ENCODE measurements at regions not wholly inside any gene's neighbourhood (a gene's known extent, or its start where the extent isn't known, plus 50 kb on each side); places are given as distances from the start of the nearest gene placed in this dataset.

DNA sequence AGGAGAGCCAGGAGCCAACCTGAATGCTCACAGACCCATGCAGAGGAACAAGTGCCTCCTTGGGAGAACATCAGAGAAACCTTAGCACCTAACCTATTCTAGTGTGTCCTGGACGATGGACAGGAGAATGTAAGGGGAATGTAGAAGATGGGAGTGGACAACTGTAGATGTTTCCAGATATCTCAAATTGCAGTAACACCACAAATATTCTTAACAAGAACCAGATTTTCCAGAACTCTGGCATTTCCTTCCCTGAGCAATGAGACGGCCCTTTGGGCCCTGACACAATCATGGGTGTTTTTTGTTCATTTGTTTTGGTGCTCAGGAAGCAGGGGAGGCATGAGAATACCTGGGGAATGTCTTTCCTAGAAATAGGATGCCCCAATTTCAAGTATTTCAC, 196.1 kb upstream of the PRSS1 start:
- intact Hi-C loops (cut with micrococcal nuclease; ENCODE audit: unreplicated experiment), result no loop called here
- CTCF ChIA-PET, result no interaction called here
- peaks cover 3% of the 10 kb centered on the region for H3K27me3 ChIP-seq (replicated peaks; ENCODE audit: insufficient read depth, low read depth, low read length, poor library complexity)
- no peak overlapping the region for H3K4me3 ChIP-seq (ENCODE audit: low read depth, low read length, poor library complexity, severe bottlenecking)
- POLR2A ChIA-PET (ENCODE audit: low non-redundant PET), result no interaction called here
- no peak overlapping the region for H3K27ac ChIP-seq (ENCODE audit: low read depth, low read length, poor library complexity, severe bottlenecking)
- TF ChIP-seq EZH2 (IDR thresholded peaks at IDR 0.05; ENCODE audit: borderline replicate concordance, low read depth, low read length, poor library complexity, severe bottlenecking), result no peak
- TF ChIP-seq, protein P1, sequence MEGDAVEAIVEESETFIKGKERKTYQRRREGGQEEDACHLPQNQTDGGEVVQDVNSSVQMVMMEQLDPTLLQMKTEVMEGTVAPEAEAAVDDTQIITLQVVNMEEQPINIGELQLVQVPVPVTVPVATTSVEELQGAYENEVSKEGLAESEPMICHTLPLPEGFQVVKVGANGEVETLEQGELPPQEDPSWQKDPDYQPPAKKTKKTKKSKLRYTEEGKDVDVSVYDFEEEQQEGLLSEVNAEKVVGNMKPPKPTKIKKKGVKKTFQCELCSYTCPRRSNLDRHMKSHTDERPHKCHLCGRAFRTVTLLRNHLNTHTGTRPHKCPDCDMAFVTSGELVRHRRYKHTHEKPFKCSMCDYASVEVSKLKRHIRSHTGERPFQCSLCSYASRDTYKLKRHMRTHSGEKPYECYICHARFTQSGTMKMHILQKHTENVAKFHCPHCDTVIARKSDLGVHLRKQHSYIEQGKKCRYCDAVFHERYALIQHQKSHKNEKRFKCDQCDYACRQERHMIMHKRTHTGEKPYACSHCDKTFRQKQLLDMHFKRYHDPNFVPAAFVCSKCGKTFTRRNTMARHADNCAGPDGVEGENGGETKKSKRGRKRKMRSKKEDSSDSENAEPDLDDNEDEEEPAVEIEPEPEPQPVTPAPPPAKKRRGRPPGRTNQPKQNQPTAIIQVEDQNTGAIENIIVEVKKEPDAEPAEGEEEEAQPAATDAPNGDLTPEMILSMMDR (conservative IDR thresholded peaks at IDR 0.05; ENCODE audit: low read depth, low read length), result no peak
- H3K9me3 ChIP-seq (ENCODE audit: low read depth, low read length, poor library complexity, severe bottlenecking), result no peaks in the 10 kb centered on the region
- no peaks in the 10 kb centered on the region for H3K4me1 ChIP-seq (ENCODE audit: insufficient read depth, low read length, poor library complexity, severe bottlenecking)
- no peak for DNase-seq (ENCODE audit: low spot score)
- H3K36me3 ChIP-seq (ENCODE audit: insufficient read depth, low read length, poor library complexity, severe bottlenecking), result no peaks in the 10 kb centered on the region
- no TSS peak for BruUV-seq (replicated peaks)

DNA sequence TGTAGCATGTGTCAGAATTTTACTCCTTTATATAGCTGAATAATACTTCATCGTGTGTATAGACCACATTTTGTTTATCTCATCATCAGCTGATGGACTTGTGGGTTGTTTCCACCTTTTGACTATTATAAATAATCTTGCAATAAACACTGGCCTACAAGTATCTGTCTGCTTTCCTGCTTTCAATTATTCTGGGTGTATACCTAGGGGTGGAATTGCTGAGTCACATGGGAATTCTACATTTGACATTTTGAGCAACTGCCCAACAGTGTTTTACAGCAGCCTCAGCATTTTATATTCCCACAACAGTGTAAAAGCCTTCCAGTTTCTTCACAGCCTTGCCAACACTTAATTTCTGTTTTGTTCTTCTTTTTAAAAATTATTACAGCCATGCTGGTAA, 200.3 kb upstream of the PRSS1 start:
- intact Hi-C loops (cut with micrococcal nuclease; ENCODE audit: unreplicated experiment), result no loop called here
- no peaks in the 10 kb centered on the region for H3K4me1 ChIP-seq (ENCODE audit: insufficient read depth, low read length, poor library complexity, severe bottlenecking)
- no peaks in the 10 kb centered on the region for H3K36me3 ChIP-seq (ENCODE audit: insufficient read depth, low read length, poor library complexity, severe bottlenecking)
- CTCF ChIA-PET, result no interaction called here
- peaks cover 3% of the 10 kb centered on the region for H3K27me3 ChIP-seq (replicated peaks; ENCODE audit: insufficient read depth, low read depth, low read length, poor library complexity)
- POLR2A ChIA-PET (ENCODE audit: low non-redundant PET), result no interaction called here
- BruUV-seq (replicated peaks), result no TSS peak
- DNase-seq (ENCODE audit: low spot score), result no peak
- TF ChIP-seq, protein P1 (conservative IDR thresholded peaks at IDR 0.05; ENCODE audit: low read depth, low read length), result no peak
- TF ChIP-seq EZH2 (IDR thresholded peaks at IDR 0.05; ENCODE audit: borderline replicate concordance, low read depth, low read length, poor library complexity, severe bottlenecking), result no peak
- H3K4me3 ChIP-seq (ENCODE audit: low read depth, low read length, poor library complexity, severe bottlenecking), result no peak overlapping the region
- H3K27ac ChIP-seq (ENCODE audit: low read depth, low read length, poor library complexity, severe bottlenecking), result no peak overlapping the region
- H3K9me3 ChIP-seq (ENCODE audit: low read depth, low read length, poor library complexity, severe bottlenecking), result no peaks in the 10 kb centered on the region

DNA sequence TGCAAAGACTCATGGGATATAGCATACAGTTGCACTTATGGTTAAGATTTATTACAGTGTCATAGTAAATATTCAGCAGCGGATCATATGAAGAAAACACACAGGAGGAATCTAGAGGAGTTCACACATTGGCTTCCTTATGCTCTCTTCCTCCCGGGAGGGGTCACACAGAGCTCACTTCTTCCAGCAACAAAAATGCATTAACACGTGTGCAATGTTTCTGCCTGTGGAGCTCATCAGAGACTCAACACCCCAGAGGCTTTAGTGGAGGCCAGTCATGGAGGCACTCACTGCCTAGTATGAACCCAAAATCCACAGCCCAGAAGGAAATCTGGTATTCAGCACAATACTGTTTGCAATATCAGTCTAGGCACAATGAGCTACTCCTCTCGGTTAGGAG, 202.8 kb upstream of the PRSS1 start:
- Histone ChIP-seq H3K36me3 (ENCODE audit: insufficient read depth, low read length, poor library complexity, severe bottlenecking) (no peaks in the 10 kb centered on the region), H3K27ac (ENCODE audit: low read depth, low read length, poor library complexity, severe bottlenecking) (no peak overlapping the region), H3K9me3 (ENCODE audit: low read depth, low read length, poor library complexity, severe bottlenecking) (no peaks in the 10 kb centered on the region), H3K4me3 (ENCODE audit: low read depth, low read length, poor library complexity, severe bottlenecking) (no peak overlapping the region), H3K27me3 (replicated peaks; ENCODE audit: insufficient read depth, low read depth, low read length, poor library complexity) (peaks cover 3% of the 10 kb centered on the region), H3K4me1 (ENCODE audit: insufficient read depth, low read length, poor library complexity, severe bottlenecking) (no peaks in the 10 kb centered on the region)
- no TSS peak for BruUV-seq (replicated peaks)
- intact Hi-C loops (cut with micrococcal nuclease; ENCODE audit: unreplicated experiment), result no loop called here
- TF ChIP-seq EZH2 (IDR thresholded peaks at IDR 0.05; ENCODE audit: borderline replicate concordance, low read depth, low read length, poor library complexity, severe bottlenecking), result no peak
- TF ChIP-seq, protein P1 (conservative IDR thresholded peaks at IDR 0.05; ENCODE audit: low read depth, low read length), result no peak
- no peak for DNase-seq (ENCODE audit: low spot score)
- ChIA-PET POLR2A (ENCODE audit: low non-redundant PET) (no interaction called here), CTCF (interaction anchor here (0.9 kb wide), 1 partner anchor 12 kb away, joined by 3 read pairs; no protein-coding TSS in a partner anchor)
